GM12872 (cell line): ENCODE measurements at regions not wholly inside any gene's neighbourhood (a gene's known extent, or its start where the extent isn't known, plus 50 kb on each side); places are given as distances from the start of the nearest gene placed in this dataset.

ENCODE experiments used
- CTCF ChIP-seq: IDR thresholded peaks from 3 replicates; pipeline ENCODE4 v1.5.1; 2011; ENCODE audit warnings: low read depth, mild to moderate bottlenecking, low read length, moderate library complexity; ENCODE audit not compliant: insufficient read depth

- no peak for TF ChIP-seq CTCF
These were observed 107.7 kb upstream of the MEIS1 start for GRCh38 chr2:66327066-66327740.

GRCh38 chr2:66324909-66325528 is 109.9 kb upstream of the MEIS1 start:
- no peak for TF ChIP-seq CTCF

GRCh38 chr2:66324356-66324755 is 110.6 kb upstream of the MEIS1 start:
- no peak for TF ChIP-seq CTCF

GRCh38 chr2:66323406-66323805 is 111.5 kb upstream of the MEIS1 start:
- no peak for TF ChIP-seq CTCF

- no peak for TF ChIP-seq CTCF
These were observed 112.2 kb upstream of the MEIS1 start for GRCh38 chr2:66322506-66323260.

- TF ChIP-seq CTCF: no peak
These were observed 116.8 kb upstream of the MEIS1 start for GRCh38 chr2:66318009-66318561.

GRCh38 chr2:66317268-66317890 is 117.5 kb upstream of the MEIS1 start:
- TF ChIP-seq CTCF: no peak
